Type B pancreatic cell (in vitro differentiated cells): ENCODE measurements at regions not wholly inside any gene's neighbourhood (a gene's known extent, or its start where the extent isn't known, plus 50 kb on each side); places are given as distances from the start of the nearest gene placed in this dataset.

Source experiments
- DNase-seq: peaks from one replicate; pipeline ENCODE4 v3.0.0; 2021; ENCODE audit warnings: mixed read lengths; ENCODE audit not compliant: unreplicated experiment; ENCODE audit errors: extremely low spot score
- H3K27ac Mint-ChIP-seq: 2 replicates; pipeline ENCODE4 v1.8.0; 2021; ENCODE audit warnings: mild to moderate bottlenecking, mixed read lengths
- H3K27me3 Mint-ChIP-seq: 2 replicates; pipeline ENCODE4 v1.8.0; 2021; ENCODE audit warnings: mixed read lengths
- H3K36me3 Mint-ChIP-seq: 2 replicates; pipeline ENCODE4 v1.8.0; 2021; ENCODE audit warnings: mixed read lengths
- H3K4me1 Mint-ChIP-seq: one replicate; pipeline ENCODE4 v1.8.0; 2021; ENCODE audit warnings: mixed read lengths; ENCODE audit not compliant: unreplicated experiment
- H3K4me3 Mint-ChIP-seq: 2 replicates; pipeline ENCODE4 v1.8.0; 2021; ENCODE audit warnings: mild to moderate bottlenecking, mixed read lengths
- H3K9me3 Mint-ChIP-seq: 2 replicates; pipeline ENCODE4 v1.8.0; 2021; ENCODE audit warnings: mixed read lengths
- CTCF ChIP-seq: fragments of 200-600 bp; sonication (generic); conservative IDR thresholded peaks from 2 replicates; pipeline ENCODE4 v1.5.0; 2021; ENCODE audit warnings: antibody characterized with exemption, mild to moderate bottlenecking

GRCh38 chr1:178634445-178634844 lies 90.6 kb upstream of the RALGPS2 start:
- DNase-seq = no peak
- Mint-ChIP-seq H3K9me3 (no peaks in the 10 kb centered on the region), H3K4me3 (no peak overlapping the region), H3K27ac (no peak overlapping the region), H3K36me3 (no peaks in the 10 kb centered on the region), H3K4me1 (peaks cover 9% of the 10 kb centered on the region), H3K27me3 (no peaks in the 10 kb centered on the region)
- no peak for TF ChIP-seq CTCF

GRCh38 chr1:178637841-178638240 lies 87.2 kb upstream of the RALGPS2 start:
- H3K36me3 Mint-ChIP-seq = no peaks in the 10 kb centered on the region
- H3K27me3 Mint-ChIP-seq = no peaks in the 10 kb centered on the region

GRCh38 chr1:178639326-178639725 lies 85.7 kb upstream of the RALGPS2 start:
- Mint-ChIP-seq H3K9me3 (peaks cover 3% of the 10 kb centered on the region), H3K27me3 (no peaks in the 10 kb centered on the region), H3K27ac (no peak overlapping the region), H3K4me1 (peaks cover 32% of the 10 kb centered on the region), H3K4me3 (no peak overlapping the region), H3K36me3 (no peaks in the 10 kb centered on the region)
- no peak for TF ChIP-seq CTCF
- DNase-seq = no peak

More at GRCh38 chr1:178637841-178638240, 87.2 kb upstream of the RALGPS2 start:
- H3K27ac Mint-ChIP-seq = no peak overlapping the region
- H3K4me1 Mint-ChIP-seq = peaks cover 20% of the 10 kb centered on the region
- no peak for TF ChIP-seq CTCF
- DNase-seq = no peak
- peaks cover 3% of the 10 kb centered on the region for H3K9me3 Mint-ChIP-seq
- no peak overlapping the region for H3K4me3 Mint-ChIP-seq

- Mint-ChIP-seq H3K36me3 (no peaks in the 10 kb centered on the region), H3K4me3 (no peak overlapping the region), H3K27me3 (no peaks in the 10 kb centered on the region), H3K4me1 (peaks cover 44% of the 10 kb centered on the region), H3K27ac (peak overlapping the region; percentile 57), H3K9me3 (peaks cover 3% of the 10 kb centered on the region)
- no peak for DNase-seq
- TF ChIP-seq CTCF = no peak
Measured at GRCh38 chr1:178642282-178642681, 82.8 kb upstream of the RALGPS2 start.

GRCh38 chr1:178643349-178643748 lies 81.7 kb upstream of the RALGPS2 start:
- Mint-ChIP-seq H3K4me3 (no peak overlapping the region), H3K4me1 (peaks cover 49% of the 10 kb centered on the region), H3K36me3 (no peaks in the 10 kb centered on the region), H3K9me3 (peaks cover 9% of the 10 kb centered on the region), H3K27me3 (no peaks in the 10 kb centered on the region), H3K27ac (no peak overlapping the region)
- TF ChIP-seq CTCF = no peak
- no peak for DNase-seq

- peaks cover 49% of the 10 kb centered on the region for H3K4me1 Mint-ChIP-seq
- peaks cover 11% of the 10 kb centered on the region for H3K9me3 Mint-ChIP-seq
Measured at GRCh38 chr1:178643831-178644230, 81.2 kb upstream of the RALGPS2 start.

More at GRCh38 chr1:178643831-178644230, 81.2 kb upstream of the RALGPS2 start:
- no peak for TF ChIP-seq CTCF
- peak overlapping the region; percentile 66 for H3K27ac Mint-ChIP-seq
- no peak for DNase-seq
- no peaks in the 10 kb centered on the region for H3K27me3 Mint-ChIP-seq
- no peak overlapping the region for H3K4me3 Mint-ChIP-seq
- H3K36me3 Mint-ChIP-seq = no peaks in the 10 kb centered on the region
